CD14-positive monocyte (primary cell): ENCODE measurements at regions not wholly inside any gene's neighbourhood (a gene's known extent, or its start where the extent isn't known, plus 50 kb on each side); places are given as distances from the start of the nearest gene placed in this dataset.

Source experiments
- DNase-seq, 3 donors: peaks; one replicate each; pipeline ENCODE4 v3.0.0-alpha.2; 2011 to 2022
- H2AFZ ChIP-seq: 2 replicates; pipeline ENCODE4 v1.6.0; 2012; ENCODE audit warnings: mild to moderate bottlenecking, low read depth, low read length, inconsistent platforms; ENCODE audit not compliant: insufficient read depth, poor library complexity, severe bottlenecking
- H3K27ac ChIP-seq, 2 donors: 1 replicate in 1 of 2; 2 replicates in 1 of 2; pipeline ENCODE4 v1.5.1; 2012 to 2013; ENCODE audit warnings: low read length in 2 of 2, control low read depth in 1 of 2, inconsistent platforms in 1 of 2, low read depth in 1 of 2, mild to moderate bottlenecking in 1 of 2
- H3K27me3 ChIP-seq, 2 donors: one replicate each; pipeline versions ENCODE4 v1.6.0 to v1.6.1; 2011 to 2013; ENCODE audit warnings: low read length in 2 of 2; ENCODE audit not compliant: control insufficient read depth in 2 of 2, insufficient read depth in 2 of 2
- H3K36me3 ChIP-seq, 2 donors: replicated peaks in 1 of 2; 1 replicate in 1 of 2; 2 replicates in 1 of 2; pipeline versions ENCODE4 v1.5.1 to v1.6.1; 2012 to 2013; ENCODE audit warnings: low read length in 2 of 2, control low read depth in 1 of 2, inconsistent platforms in 1 of 2, mild to moderate bottlenecking in 1 of 2; ENCODE audit not compliant: insufficient read depth in 2 of 2, control insufficient read depth in 1 of 2
- H3K4me1 ChIP-seq, 2 donors: 1 replicate in 1 of 2; 2 replicates in 1 of 2; pipeline versions ENCODE4 v1.5.1 to v1.6.1; 2012 to 2013; ENCODE audit warnings: low read length in 2 of 2, control low read depth in 1 of 2, inconsistent platforms in 1 of 2, mild to moderate bottlenecking in 1 of 2, moderate library complexity in 1 of 2; ENCODE audit not compliant: insufficient read depth in 2 of 2, control insufficient read depth in 1 of 2
- H3K4me2 ChIP-seq: replicated peaks from 2 replicates; pipeline ENCODE3; 2012; ENCODE audit warnings: low read length, moderate library complexity, mild to moderate bottlenecking; ENCODE audit not compliant: poor library complexity, severe bottlenecking; ENCODE audit errors: extremely low read depth
- H3K4me3 ChIP-seq, 3 experiments: fragments of 200-600 bp in 1 of 3; sonication (generic) in 1 of 3; replicated peaks in 1 of 3; 1 replicate in 2 of 3; 2 replicates in 1 of 3; pipeline ENCODE4 v1.5.1; 2011 to 2013; ENCODE audit warnings: low read length in 3 of 3, mild to moderate bottlenecking in 3 of 3, control low read depth in 2 of 3, low read depth in 2 of 3, inconsistent platforms in 1 of 3, moderate library complexity in 1 of 3
- H3K79me2 ChIP-seq: 2 replicates; pipeline ENCODE4 v1.6.0; 2012; ENCODE audit warnings: mild to moderate bottlenecking, control low read depth, inconsistent platforms, low read length, moderate library complexity; ENCODE audit not compliant: insufficient read depth
- H3K9ac ChIP-seq: 2 replicates; pipeline ENCODE4 v1.6.0; 2017; ENCODE audit warnings: low read length, mild to moderate bottlenecking; ENCODE audit not compliant: insufficient read depth, poor library complexity, severe bottlenecking
- H3K9me3 ChIP-seq, 2 donors: replicated peaks in 1 of 2; 1 replicate in 1 of 2; 2 replicates in 1 of 2; pipeline versions ENCODE4 v1.5.1 to v1.6.1; 2012 to 2013; ENCODE audit warnings: low read length in 2 of 2, control low read depth in 1 of 2; ENCODE audit not compliant: control insufficient read depth in 1 of 2, insufficient read depth in 1 of 2
- H4K20me1 ChIP-seq: 2 replicates; pipeline ENCODE4 v1.6.0; 2012; ENCODE audit warnings: mild to moderate bottlenecking, low read length, control low read depth, moderate library complexity; ENCODE audit not compliant: insufficient read depth
- H3K27ac Mint-ChIP-seq, 7 donors: one replicate each; pipeline ENCODE4 v1.8.0; 2020; ENCODE audit warnings: mild to moderate bottlenecking in 7 of 7, mixed read lengths in 7 of 7, moderate library complexity in 6 of 7, inconsistent platforms in 2 of 7
- H3K27me3 Mint-ChIP-seq, 3 donors: one replicate each; pipeline ENCODE4 v1.8.0; 2021 to 2022; ENCODE audit warnings: low read depth in 3 of 3, mild to moderate bottlenecking in 3 of 3, mixed read lengths in 3 of 3, moderate library complexity in 3 of 3, inconsistent platforms in 1 of 3
- H3K36me3 Mint-ChIP-seq, 2 donors: one replicate each; pipeline ENCODE4 v1.8.0; 2020; ENCODE audit warnings: mixed read lengths in 2 of 2, inconsistent platforms in 1 of 2, mild to moderate bottlenecking in 1 of 2
- H3K4me1 Mint-ChIP-seq: one replicate; pipeline ENCODE4 v1.8.0; 2020; ENCODE audit warnings: mild to moderate bottlenecking, mixed read lengths
- H3K4me3 Mint-ChIP-seq, 2 donors: one replicate each; pipeline ENCODE4 v1.8.0; 2020; ENCODE audit warnings: mild to moderate bottlenecking in 2 of 2, mixed read lengths in 2 of 2, moderate library complexity in 1 of 2
- H3K9me3 Mint-ChIP-seq, 7 donors: one replicate each; pipeline ENCODE4 v1.8.0; 2020 to 2022; ENCODE audit warnings: mixed read lengths in 7 of 7, mild to moderate bottlenecking in 6 of 7, moderate library complexity in 6 of 7, inconsistent platforms in 2 of 7
- CTCF ChIP-seq: fragments of 200-600 bp; IDR thresholded peaks from one replicate; pipeline ENCODE4 v1.8.0; 2022; ENCODE audit warnings: antibody characterized with exemption, mild to moderate bottlenecking
- WGBS: methylation state at CpG from one replicate; pipeline ENCODE4 v1.1.5; 2013; ENCODE audit warnings: missing lambda C conversion rate; ENCODE audit not compliant: insufficient coverage; 5-methylcytosine and 5-hydroxymethylcytosine counted together
- intact Hi-C, 2 donors: fragments of 100-400 bp; cut with micrococcal nuclease; formaldehyde crosslinking; loops; one replicate each; pipeline versions ENCODE4 v1.15.0 to v1.15.1; 2023

- peaks cover 3% of the 10 kb centered on the region for H3K4me1 Mint-ChIP-seq
- H3K4me3 Mint-ChIP-seq = no peak overlapping the region
- H3K36me3 Mint-ChIP-seq = no peaks in the 10 kb centered on the region
- H3K27ac Mint-ChIP-seq = no peak overlapping the region
- 76% methylated on average over 19 of the region's 24 CpGs for WGBS
- Histone ChIP-seq H4K20me1 (no peaks in the 10 kb centered on the region), H2AFZ (no peak overlapping the region), H3K79me2 (no peaks in the 10 kb centered on the region), H3K9me3 (no peaks in the 10 kb centered on the region), H3K4me3 (no peak overlapping the region), H3K4me2 (no peak overlapping the region), H3K27me3 (no peaks in the 10 kb centered on the region), H3K36me3 (no peaks in the 10 kb centered on the region), H3K27ac (no peak overlapping the region), H3K4me1 (no peaks in the 10 kb centered on the region), H3K9ac (no peak overlapping the region)
- DNase-seq = no peak
- H3K9me3 Mint-ChIP-seq = no peaks in the 10 kb centered on the region
- intact Hi-C loops = no loop called here
- H3K27me3 Mint-ChIP-seq = peaks cover 1 to 3% (median 3%) of the 10 kb centered on the region in 3 donors
- no peak for TF ChIP-seq CTCF
These were observed 142.3 kb upstream of the UNC5B start for GRCh38 chr10:71069909-71070666.

GRCh38 chr10:71070741-71071140 is 141.6 kb upstream of the UNC5B start:
- Histone ChIP-seq H3K36me3 (no peaks in the 10 kb centered on the region), H2AFZ (no peak overlapping the region), H3K27ac (no peak overlapping the region), H3K4me1 (no peaks in the 10 kb centered on the region), H3K79me2 (no peaks in the 10 kb centered on the region), H4K20me1 (no peaks in the 10 kb centered on the region), H3K4me3 (no peak overlapping the region), H3K4me2 (no peak overlapping the region), H3K9ac (no peak overlapping the region), H3K27me3 (no peaks in the 10 kb centered on the region), H3K9me3 (no peaks in the 10 kb centered on the region)
- Mint-ChIP-seq H3K27ac (no peak overlapping the region), H3K9me3 (no peaks in the 10 kb centered on the region), H3K27me3 (peaks cover 1 to 3% (median 3%) of the 10 kb centered on the region in 3 donors), H3K4me3 (no peak overlapping the region), H3K36me3 (no peaks in the 10 kb centered on the region), H3K4me1 (peaks cover 3% of the 10 kb centered on the region)
- no peak for DNase-seq
- intact Hi-C loops = no loop called here
- 100% methylated on average over 1 of the region's 2 CpGs for whole genome bisulfite sequencing
- no peak for TF ChIP-seq CTCF
